IMR-90 (cell line): ENCODE measurements at regions not wholly inside any gene's neighbourhood (a gene's known extent, or its start where the extent isn't known, plus 50 kb on each side); places are given as distances from the start of the nearest gene placed in this dataset.

Experiments
- ATAC-seq: fragments of 200-7000 bp; cut with Tn5 transposase; 2 replicates; pipeline ENCODE4 v1.9.1; 2020; ENCODE audit warnings: low read depth, mild to moderate bottlenecking, moderate library complexity
- BruUV-seq: library from RNA; stranded (reverse); fragments of 400-500 nt; replicated peaks from 2 replicates; lab custom pipeline; 2021; lab: Mats Ljungman, UMichigan
- CTCF ChIA-PET: fragments of 300-600 bp; formaldehyde crosslinking; extraction: SDS; loops from one replicate; lab custom pipeline; 2021; ENCODE audit warnings: antibody characterized with exemption; lab: Yijun Ruan, JAX
- POLR2A ChIA-PET: fragments of 300-600 bp; sonication (Branson Sonifier 250); formaldehyde crosslinking; loops from one replicate; lab custom pipeline; 2022; ENCODE audit warnings: antibody characterized with exemption; ENCODE audit not compliant: unreplicated experiment; lab: Charles Lee
- DNase-seq: peaks from one replicate; pipeline ENCODE4 v3.0.0; 2013
- H2AFZ ChIP-seq: replicated peaks from 2 replicates; pipeline ENCODE3; 2013; ENCODE audit warnings: low read length, mild to moderate bottlenecking; ENCODE audit not compliant: poor library complexity
- H2AK5ac ChIP-seq: 2 replicates; pipeline ENCODE4 v1.6.1; 2013; ENCODE audit warnings: low read depth, low read length, inconsistent platforms
- H2AK9ac ChIP-seq: replicated peaks from 2 replicates; pipeline ENCODE3; 2013; ENCODE audit warnings: mild to moderate bottlenecking, low read depth, low read length, moderate library complexity; ENCODE audit not compliant: poor library complexity
- H2BK120ac ChIP-seq: 2 replicates; pipeline ENCODE4 v1.6.1; 2013; ENCODE audit warnings: low read depth, low read length, inconsistent platforms
- H2BK15ac ChIP-seq: 3 replicates; pipeline ENCODE4 v1.6.1; 2013; ENCODE audit warnings: low read depth, low read length, inconsistent platforms
- H2BK20ac ChIP-seq: 2 replicates; pipeline ENCODE4 v1.6.1; 2013; ENCODE audit warnings: low read depth, mild to moderate bottlenecking, inconsistent platforms, low read length, moderate library complexity
- H2BK5ac ChIP-seq: 2 replicates; pipeline ENCODE4 v1.6.1; 2013; ENCODE audit warnings: mild to moderate bottlenecking, low read depth, low read length, inconsistent platforms; ENCODE audit not compliant: poor library complexity, severe bottlenecking
- H3K14ac ChIP-seq: replicated peaks from 2 replicates; pipeline ENCODE4 v1.6.1; 2013; ENCODE audit warnings: low read depth, low read length, inconsistent platforms
- H3K18ac ChIP-seq: 2 replicates; pipeline ENCODE4 v1.6.1; 2013; ENCODE audit warnings: low read depth, low read length, control low read depth
- H3K23ac ChIP-seq: 2 replicates; pipeline ENCODE4 v1.6.1; 2013; ENCODE audit warnings: low read depth, low read length, inconsistent platforms
- H3K27ac ChIP-seq: 2 replicates; pipeline ENCODE4 v1.5.1; 2013; ENCODE audit warnings: mild to moderate bottlenecking, control low read depth, low read length; ENCODE audit not compliant: insufficient read depth
- H3K27me3 ChIP-seq: 2 replicates; pipeline ENCODE4 v1.6.1; 2013; ENCODE audit warnings: low read length; ENCODE audit not compliant: control insufficient read depth, insufficient read depth
- H3K36me3 ChIP-seq: 2 replicates; pipeline ENCODE4 v1.6.1; 2013; ENCODE audit warnings: low read length, mixed read lengths; ENCODE audit not compliant: control insufficient read depth, insufficient read depth
- H3K4ac ChIP-seq: 2 replicates; pipeline ENCODE4 v1.6.1; 2013; ENCODE audit warnings: low read depth, low read length, inconsistent platforms
- H3K4me1 ChIP-seq: 2 replicates; pipeline ENCODE4 v1.6.1; 2013; ENCODE audit warnings: low read length, mixed read lengths; ENCODE audit not compliant: control insufficient read depth, insufficient read depth
- H3K4me2 ChIP-seq: 2 replicates; pipeline ENCODE4 v1.6.1; 2013; ENCODE audit warnings: low read depth, mild to moderate bottlenecking, control low read depth, low read length, moderate library complexity
- H3K4me3 ChIP-seq: 2 replicates; pipeline ENCODE4 v1.5.1; 2013; ENCODE audit warnings: low read depth, mild to moderate bottlenecking, control low read depth, low read length, moderate library complexity; ENCODE audit not compliant: insufficient read depth
- H3K56ac ChIP-seq: 2 replicates; pipeline ENCODE4 v1.6.1; 2013; ENCODE audit warnings: low read length, inconsistent platforms; ENCODE audit not compliant: insufficient read depth; ENCODE audit errors: extremely low read depth
- H3K79me1 ChIP-seq, 2 experiments: 2 replicates each; pipeline ENCODE4 v1.6.1; 2013; ENCODE audit warnings: low read length in 2 of 2, inconsistent platforms in 1 of 2, low read depth in 1 of 2
- H3K9ac ChIP-seq: 2 replicates; pipeline ENCODE4 v1.6.1; 2013; ENCODE audit warnings: low read depth, low read length, control low read depth
- H3K9me1 ChIP-seq: 2 replicates; pipeline ENCODE4 v1.6.1; 2013; ENCODE audit warnings: low read length, inconsistent platforms; ENCODE audit not compliant: insufficient read depth
- H3K9me3 ChIP-seq: 2 replicates; pipeline ENCODE4 v1.6.1; 2013; ENCODE audit warnings: low read length; ENCODE audit not compliant: control insufficient read depth, insufficient read depth
- H4K20me1 ChIP-seq: 2 replicates; pipeline ENCODE4 v1.6.1; 2013; ENCODE audit warnings: low read length, inconsistent platforms; ENCODE audit not compliant: insufficient read depth
- H4K5ac ChIP-seq: 2 replicates; pipeline ENCODE4 v1.6.1; 2013; ENCODE audit warnings: mild to moderate bottlenecking, low read depth, low read length, control low read depth
- H4K8ac ChIP-seq, 2 experiments: 2 replicates each; pipeline ENCODE4 v1.6.1; 2013; ENCODE audit warnings: low read depth in 2 of 2, low read length in 2 of 2, control low read depth in 1 of 2, inconsistent platforms in 1 of 2
- H4K91ac ChIP-seq: 2 replicates; pipeline ENCODE4 v1.6.1; 2013; ENCODE audit warnings: low read depth, low read length, inconsistent platforms; ENCODE audit not compliant: insufficient read depth
- BHLHE40 ChIP-seq: fragments of 150-350 bp; IDR thresholded peaks from 2 replicates; pipeline ENCODE4 v1.6.1; 2016; ENCODE audit warnings: mild to moderate bottlenecking, low read depth, low read length
- CEBPB ChIP-seq: IDR thresholded peaks from 2 replicates; pipeline ENCODE4 v1.6.1; 2012; ENCODE audit warnings: low read depth, low read length, improper control_type of control experiment
- CHD1 ChIP-seq: IDR thresholded peaks from 2 replicates; pipeline ENCODE4 v1.6.1; 2012; ENCODE audit warnings: low read depth, low read length, improper control_type of control experiment
- CTCF ChIP-seq: conservative IDR thresholded peaks from 2 replicates; pipeline ENCODE4 v1.5.1; 2012; ENCODE audit warnings: mild to moderate bottlenecking, low read depth, low read length, improper control_type of control experiment
- ELK1 ChIP-seq: fragments of 150-350 bp; IDR thresholded peaks from 2 replicates; pipeline ENCODE4 v1.6.1; 2016; ENCODE audit warnings: low read depth, mild to moderate bottlenecking, low read length, moderate library complexity, borderline replicate concordance
- FOS ChIP-seq: fragments of 150-350 bp; IDR thresholded peaks from 2 replicates; pipeline ENCODE4 v1.6.1; 2016; ENCODE audit warnings: low read depth, low read length
- MAFK ChIP-seq: IDR thresholded peaks from 2 replicates; pipeline ENCODE4 v1.6.1; 2012; ENCODE audit warnings: low read depth, low read length, improper control_type of control experiment
- MAZ ChIP-seq: IDR thresholded peaks from 2 replicates; pipeline ENCODE4 v1.6.1; 2012; ENCODE audit warnings: low read depth, mild to moderate bottlenecking, low read length, improper control_type of control experiment, moderate library complexity, borderline replicate concordance
- MXI1 ChIP-seq: IDR thresholded peaks from 2 replicates; pipeline ENCODE4 v1.6.1; 2012; ENCODE audit warnings: low read depth, mild to moderate bottlenecking, low read length, moderate library complexity, borderline replicate concordance
- NFE2L2 ChIP-seq: fragments of 150-350 bp; IDR thresholded peaks from 2 replicates; pipeline ENCODE4 v1.6.1; 2016; ENCODE audit warnings: low read depth, mild to moderate bottlenecking, low read length
- POLR2A ChIP-seq: IDR thresholded peaks from 2 replicates; pipeline ENCODE4 v1.6.1; 2012; ENCODE audit warnings: mild to moderate bottlenecking, low read depth, low read length
- RAD21 ChIP-seq: IDR thresholded peaks from 2 replicates; pipeline ENCODE4 v1.6.1; 2012; ENCODE audit warnings: low read length, improper control_type of control experiment
- RCOR1 ChIP-seq: IDR thresholded peaks from 2 replicates; pipeline ENCODE4 v1.6.1; 2012; ENCODE audit warnings: mild to moderate bottlenecking, low read length, improper control_type of control experiment; ENCODE audit not compliant: insufficient replicate concordance
- RFX5 ChIP-seq: IDR thresholded peaks from 2 replicates; pipeline ENCODE4 v1.8.0; 2012; ENCODE audit warnings: low read depth, mild to moderate bottlenecking, low read length, moderate library complexity
- SMC3 ChIP-seq: fragments of 150-350 bp; IDR thresholded peaks from 2 replicates; pipeline ENCODE4 v1.6.1; 2016; ENCODE audit warnings: low read depth, mild to moderate bottlenecking, antibody characterized with exemption, low read length, moderate library complexity
- dilution Hi-C: fragments of 300-500 bp; cut with HindIII; formaldehyde crosslinking; loops from one replicate; pipeline ENCODE4 v1.14.3; 2018; ENCODE audit warnings: low sequenced_read_pairs; ENCODE audit not compliant: unreplicated experiment
- in situ Hi-C: fragments of 300-500 bp; cut with MboI; formaldehyde crosslinking; loops from 3 replicates; pipeline ENCODE4 v1.14.3; 2019; ENCODE audit warnings: low sequenced_read_pairs, inconsistent platforms, mixed read lengths
- intact Hi-C: fragments of 100-400 bp; cut with micrococcal nuclease; formaldehyde crosslinking; loops from 2 replicates; pipeline ENCODE4 v1.10.0; 2022
- TF ChIP-seq, protein P1 (sequence below): fragments of 150-350 bp; IDR thresholded peaks from 2 replicates; pipeline ENCODE4 v1.6.1; 2017; ENCODE audit warnings: mild to moderate bottlenecking, antibody characterized with exemption, low read length, low read depth

DNA sequence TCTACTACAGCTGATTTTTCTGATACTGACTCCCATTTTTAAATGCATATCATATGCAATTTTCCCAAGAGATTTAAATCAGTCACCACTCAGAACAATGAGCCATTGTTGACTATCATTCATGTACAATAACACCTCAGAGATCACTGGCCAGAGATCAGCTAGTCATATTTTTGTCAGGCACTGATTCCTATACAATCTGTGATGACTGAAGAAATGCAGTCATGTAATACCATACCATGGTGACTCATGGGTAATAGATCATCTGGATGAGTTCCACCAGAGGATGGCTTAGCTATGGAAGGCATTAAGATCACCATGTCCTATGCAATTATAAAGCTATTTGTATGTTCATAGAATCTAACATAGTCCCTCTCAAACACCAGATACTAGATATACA, 285.7 kb upstream of the DCC start:
- ATAC-seq, result no peak

More for the DNA sequence above, 285.7 kb upstream of the DCC start:
- H3K9ac ChIP-seq, result no peak overlapping the region
- no peaks in the 10 kb centered on the region for H3K27me3 ChIP-seq
- ChIA-PET POLR2A (no interaction called here), CTCF (no interaction called here)
- H3K4me1 ChIP-seq, result no peaks in the 10 kb centered on the region
- no peak overlapping the region for H3K4me3 ChIP-seq
- H3K18ac ChIP-seq, result no peak overlapping the region
- intact Hi-C loops (no loop called here), in situ Hi-C loops (no loop called here), dilution Hi-C loops (no loop called here)
- H2BK120ac ChIP-seq, result no peak overlapping the region
- H3K9me3 ChIP-seq, result no peaks in the 10 kb centered on the region; the same call in 1 of the 2 replicates
- H2BK15ac ChIP-seq, result no peak overlapping the region
- no peaks in the 10 kb centered on the region for H4K20me1 ChIP-seq
- no peak overlapping the region for H2AFZ ChIP-seq
- BruUV-seq, result no TSS peak
- no peaks in the 10 kb centered on the region for H3K36me3 ChIP-seq
- H3K4me2 ChIP-seq, result no peak overlapping the region
- TF ChIP-seq RCOR1 (no peak), MXI1 (no peak), NFE2L2 (no peak), RAD21 (no peak), POLR2A (no peak), CEBPB (no peak), RFX5 (no peak), CHD1 (no peak), CTCF (no peak), SMC3 (no peak), FOS (no peak), MAFK (no peak), ELK1 (no peak), MAZ (no peak), BHLHE40 (no peak)
- TF ChIP-seq, protein P1, sequence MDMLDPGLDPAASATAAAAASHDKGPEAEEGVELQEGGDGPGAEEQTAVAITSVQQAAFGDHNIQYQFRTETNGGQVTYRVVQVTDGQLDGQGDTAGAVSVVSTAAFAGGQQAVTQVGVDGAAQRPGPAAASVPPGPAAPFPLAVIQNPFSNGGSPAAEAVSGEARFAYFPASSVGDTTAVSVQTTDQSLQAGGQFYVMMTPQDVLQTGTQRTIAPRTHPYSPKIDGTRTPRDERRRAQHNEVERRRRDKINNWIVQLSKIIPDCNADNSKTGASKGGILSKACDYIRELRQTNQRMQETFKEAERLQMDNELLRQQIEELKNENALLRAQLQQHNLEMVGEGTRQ, result no peak
- H2AK9ac ChIP-seq, result no peak overlapping the region
- no peak overlapping the region for H4K91ac ChIP-seq
- no peak overlapping the region for H3K56ac ChIP-seq
- H4K5ac ChIP-seq, result no peak overlapping the region
- no peak overlapping the region for H3K23ac ChIP-seq
- no peak overlapping the region for H2BK20ac ChIP-seq
- H3K79me1 ChIP-seq, result no peaks in the 10 kb centered on the region
- no peak overlapping the region for H4K8ac ChIP-seq
- H2BK5ac ChIP-seq, result no peak overlapping the region
- no peaks in the 10 kb centered on the region for H3K9me1 ChIP-seq
- no peak overlapping the region for H3K4ac ChIP-seq
- no peak overlapping the region for H3K27ac ChIP-seq
- DNase-seq, result no peak
- no peak overlapping the region for H3K14ac ChIP-seq
- no peak overlapping the region for H2AK5ac ChIP-seq
